WTC11 (cell line): ENCODE measurements at regions not wholly inside any gene's neighbourhood (a gene's known extent, or its start where the extent isn't known, plus 50 kb on each side); places are given as distances from the start of the nearest gene placed in this dataset.
"Not testable (repeated sequence)": the region's sequence is repeated elsewhere in the genome, so short reads cannot be mapped to it uniquely, and the experiment has no call there.

Experiments
- ATAC-seq: fragments of 200-7000 bp; cut with Tn5 transposase; 2 replicates; pipeline ENCODE4 v1.10.0; 2021; ENCODE audit warnings: mild to moderate bottlenecking, moderate library complexity
- CTCF ChIA-PET: fragments of 300-600 bp; sonication (Branson Sonifier 250); formaldehyde crosslinking; loops from one replicate; lab custom pipeline; 2021; ENCODE audit warnings: antibody characterized with exemption; lab: Charles Lee
- POLR2A ChIA-PET: fragments of 350-600 bp; sonication (Branson Sonifier 250); formaldehyde crosslinking; loops from one replicate; lab custom pipeline; 2021; ENCODE audit warnings: antibody characterized with exemption; lab: Charles Lee
- DNase-seq: peaks from one replicate; pipeline ENCODE4 v3.0.0; 2021; ENCODE audit warnings: low spot score
- H3K27ac Mint-ChIP-seq: 2 replicates; pipeline ENCODE4 v1.8.0; 2021; ENCODE audit warnings: mixed read lengths
- H3K27me3 Mint-ChIP-seq: 2 replicates; pipeline ENCODE4 v1.8.0; 2021; ENCODE audit warnings: low read depth, mild to moderate bottlenecking, moderate library complexity, mixed read lengths
- H3K36me3 Mint-ChIP-seq: 2 replicates; pipeline ENCODE4 v1.8.0; 2021; ENCODE audit warnings: mixed read lengths
- H3K4me1 Mint-ChIP-seq: 2 replicates; pipeline ENCODE4 v1.8.0; 2022; ENCODE audit warnings: mixed read lengths
- H3K4me3 Mint-ChIP-seq: 2 replicates; pipeline ENCODE4 v1.8.0; 2021; ENCODE audit warnings: mild to moderate bottlenecking, moderate library complexity, mixed read lengths
- H3K9me3 Mint-ChIP-seq: 2 replicates; pipeline ENCODE4 v1.8.0; 2021; ENCODE audit warnings: mixed read lengths
- AFF4 ChIP-seq: sonication (generic); formaldehyde crosslinking; IDR thresholded peaks from 2 replicates; pipeline ENCODE4 v1.8.1; 2023; ENCODE audit warnings: mild to moderate bottlenecking, missing genetic modification reagents, borderline replicate concordance
- ATF1 ChIP-seq: sonication (generic); formaldehyde crosslinking; IDR thresholded peaks from 2 replicates; pipeline ENCODE4 v1.8.1; 2023; ENCODE audit warnings: mild to moderate bottlenecking, moderate library complexity, missing genetic modification reagents
- CREM ChIP-seq: sonication (generic); formaldehyde crosslinking; IDR thresholded peaks from 2 replicates; pipeline ENCODE4 v1.8.1; 2022; ENCODE audit warnings: mild to moderate bottlenecking, missing genetic modification reagents, moderate library complexity
- GABPB1 ChIP-seq: sonication (generic); formaldehyde crosslinking; IDR thresholded peaks from 2 replicates; pipeline ENCODE4 v1.8.1; 2023; ENCODE audit warnings: mild to moderate bottlenecking, missing genetic modification reagents
- MXD4 ChIP-seq: fragments of 250-450 bp; sonication (Bioruptor Pico); IDR thresholded peaks from 2 replicates; pipeline ENCODE4 v1.8.0; 2021; ENCODE audit warnings: mild to moderate bottlenecking, moderate library complexity, borderline replicate concordance
- NFATC4 ChIP-seq: fragments of 250-450 bp; sonication (Bioruptor Pico); IDR thresholded peaks from 2 replicates; pipeline ENCODE4 v1.9.0; 2021; ENCODE audit warnings: mild to moderate bottlenecking
- SOX15 ChIP-seq: fragments of 250-450 bp; sonication (Bioruptor Pico); IDR thresholded peaks from 2 replicates; pipeline ENCODE4 v1.9.0; 2021; ENCODE audit warnings: mild to moderate bottlenecking
- TEAD4 ChIP-seq: sonication (generic); formaldehyde crosslinking; IDR thresholded peaks from 2 replicates; pipeline ENCODE4 v1.8.0; 2022; ENCODE audit warnings: mild to moderate bottlenecking, missing genetic modification reagents
- USF1 ChIP-seq: sonication (generic); formaldehyde crosslinking; IDR thresholded peaks from 2 replicates; pipeline ENCODE4 v1.8.0; 2022; ENCODE audit warnings: mild to moderate bottlenecking, missing genetic modification reagents
- ZMAT4 ChIP-seq: fragments of 250-450 bp; sonication (Bioruptor Pico); IDR thresholded peaks from 2 replicates; pipeline ENCODE4 v1.9.0; 2021; ENCODE audit warnings: mild to moderate bottlenecking
- ZNF281 ChIP-seq: sonication (generic); formaldehyde crosslinking; IDR thresholded peaks from 2 replicates; pipeline ENCODE4 v1.8.0; 2023; ENCODE audit warnings: mild to moderate bottlenecking, missing genetic modification reagents
- ZNF416 ChIP-seq: fragments of 250-450 bp; sonication (Bioruptor Pico); IDR thresholded peaks from 2 replicates; pipeline ENCODE4 v1.9.0; 2021; ENCODE audit warnings: mild to moderate bottlenecking, inconsistent platforms

GRCh38 chr4:26241179-26241578, 79.6 kb upstream of the RBPJ start (continued):
- TF ChIP-seq CREM: no peak
- no peak for TF ChIP-seq TEAD4 (CRISPR knock-in tag)
- no peak for TF ChIP-seq ZNF281

GRCh38 chr4:26242451-26242850, 78.4 kb upstream of the RBPJ start:
- POLR2A ChIA-PET: no interaction called here
- H3K36me3 Mint-ChIP-seq: no peaks in the 10 kb centered on the region
- ATAC-seq (no peak), DNase-seq (no peak)
- H3K27ac Mint-ChIP-seq: no peak overlapping the region
- no peak overlapping the region for H3K4me3 Mint-ChIP-seq
- CTCF ChIA-PET: no interaction called here
- H3K4me1 Mint-ChIP-seq: peaks cover 27% of the 10 kb centered on the region
- H3K9me3 Mint-ChIP-seq: peaks cover 7% of the 10 kb centered on the region; the same call in 1 of the 2 replicates
- H3K27me3 Mint-ChIP-seq: no peaks in the 10 kb centered on the region
- no peak for TF ChIP-seq USF1 (CRISPR knock-in tag)
- no peak for TF ChIP-seq MXD4 (CRISPR knock-in tag)
- TF ChIP-seq ATF1 (CRISPR knock-in tag): no peak
- no peak for TF ChIP-seq NFATC4
- no peak for TF ChIP-seq ZNF281
- TF ChIP-seq ZNF416 (CRISPR knock-in tag): no peak
- no peak for TF ChIP-seq GABPB1 (CRISPR knock-in tag)
- TF ChIP-seq AFF4: no peak
- no peak for TF ChIP-seq ZMAT4 (CRISPR knock-in tag)
- TF ChIP-seq SOX15 (CRISPR knock-in tag): no peak

GRCh38 chr4:26244138-26244537, 76.7 kb upstream of the RBPJ start:
- H3K36me3 Mint-ChIP-seq, CTCF ChIA-PET, H3K4me3 Mint-ChIP-seq, H3K9me3 Mint-ChIP-seq, H3K27me3 Mint-ChIP-seq, H3K27ac Mint-ChIP-seq, POLR2A ChIA-PET, DNase-seq: not testable (repeated sequence)
- peaks cover 12% of the 10 kb centered on the region for H3K4me1 Mint-ChIP-seq
- peak; percentile 86 for ATAC-seq
